ENCODE measurements at regions not wholly inside any gene's neighbourhood (a gene's known extent, or its start where the extent isn't known, plus 50 kb on each side); places are given as distances from the start of the nearest gene placed in this dataset.

- TF ChIP-seq POLR2AphosphoS5 (IDR thresholded peaks at IDR 0.05; ENCODE audit: insufficient read depth, low read depth, low read length) (no peak), FOS (IDR thresholded peaks at IDR 0.05; ENCODE audit: borderline replicate concordance, insufficient read depth, low read length) (peak; percentile 51)
- dilution Hi-C loops (cut with MboI; ENCODE audit: extremely low pct_ligation_motif_present, low sequenced_read_pairs), result no loop called here
- Histone ChIP-seq H3K4me2 (ENCODE audit: insufficient read depth, low read length) (no peak overlapping the region), H3K9me3 (replicated peaks; ENCODE audit: control insufficient read depth, insufficient read depth, low read length) (no peaks in the 10 kb centered on the region), H3K4me1 (ENCODE audit: control insufficient read depth, extremely low read depth, insufficient read depth, low read length) (no peaks in the 10 kb centered on the region), H3K9me1 (replicated peaks; ENCODE audit: control insufficient read depth, extremely low read depth, insufficient read depth, low read length) (no peaks in the 10 kb centered on the region), H3K4me3 (replicated peaks in 1 of 3; ENCODE audit: insufficient read depth in 1 of 3, low read depth in 1 of 3, low read length in 3 of 3) (no peak overlapping the region), H2AFZ (ENCODE audit: low read depth, low read length) (no peak overlapping the region), H3K27me3 (ENCODE audit: control insufficient read depth in 2 of 2, insufficient read depth in 2 of 2, low read length in 2 of 2) (no peaks in the 10 kb centered on the region), H3K9ac (replicated peaks; ENCODE audit: extremely low read depth, insufficient read depth, low read length) (no peak overlapping the region), H4K20me1 (replicated peaks; ENCODE audit: control insufficient read depth, extremely low read depth, insufficient read depth, low read length) (no peaks in the 10 kb centered on the region), H3K79me2 (ENCODE audit: control insufficient read depth, insufficient read depth, low read length) (no peaks in the 10 kb centered on the region), H3K27ac (ENCODE audit: insufficient read depth, low read depth, low read length) (no peak overlapping the region), H3K36me3 (ENCODE audit: control insufficient read depth in 2 of 2, extremely low read depth in 1 of 2, insufficient read depth in 2 of 2, low read length in 2 of 2) (no peaks in the 10 kb centered on the region)
- DNase-seq (ENCODE audit: low read depth, low spot score) (no peak), FAIRE-seq (no peak)
- intact Hi-C loops (cut with micrococcal nuclease), result no loop called here
- BruUV-seq (replicated peaks), result no TSS peak
- ChIA-PET CTCF (no interaction called here), POLR2A (no interaction called here)
These were observed 60.0 kb downstream of the TTC6 start for GRCh38 chr14:37655418-37655817.

- Histone ChIP-seq H3K4me1 (ENCODE audit: control insufficient read depth, extremely low read depth, insufficient read depth, low read length) (no peaks in the 10 kb centered on the region), H3K9me3 (replicated peaks; ENCODE audit: control insufficient read depth, insufficient read depth, low read length) (no peaks in the 10 kb centered on the region), H3K79me2 (ENCODE audit: control insufficient read depth, insufficient read depth, low read length) (no peaks in the 10 kb centered on the region), H3K9me1 (replicated peaks; ENCODE audit: control insufficient read depth, extremely low read depth, insufficient read depth, low read length) (no peaks in the 10 kb centered on the region), H3K9ac (replicated peaks; ENCODE audit: extremely low read depth, insufficient read depth, low read length) (no peak overlapping the region), H3K36me3 (ENCODE audit: control insufficient read depth in 2 of 2, extremely low read depth in 1 of 2, insufficient read depth in 2 of 2, low read length in 2 of 2) (no peaks in the 10 kb centered on the region), H3K4me3 (replicated peaks in 1 of 3; ENCODE audit: insufficient read depth in 1 of 3, low read depth in 1 of 3, low read length in 3 of 3) (no peak overlapping the region), H3K4me2 (ENCODE audit: insufficient read depth, low read length) (no peak overlapping the region), H3K27ac (ENCODE audit: insufficient read depth, low read depth, low read length) (no peak overlapping the region), H4K20me1 (replicated peaks; ENCODE audit: control insufficient read depth, extremely low read depth, insufficient read depth, low read length) (no peaks in the 10 kb centered on the region), H2AFZ (ENCODE audit: low read depth, low read length) (no peak overlapping the region), H3K27me3 (ENCODE audit: control insufficient read depth in 2 of 2, insufficient read depth in 2 of 2, low read length in 2 of 2) (no peaks in the 10 kb centered on the region)
- TF ChIP-seq POLR2A (IDR thresholded peaks at IDR 0.05; ENCODE audit: low read depth, low read length) (no peak), FOS (IDR thresholded peaks at IDR 0.05; ENCODE audit: borderline replicate concordance, insufficient read depth, low read length) (no peak), POLR2AphosphoS5 (IDR thresholded peaks at IDR 0.05; ENCODE audit: insufficient read depth, low read depth, low read length) (no peak), MAX (IDR thresholded peaks at IDR 0.05; ENCODE audit: insufficient read depth, insufficient read length) (no peak), GATA2 (IDR thresholded peaks at IDR 0.05; ENCODE audit: insufficient read depth, insufficient read length, low read depth, low read length) (no peak), CTCF (IDR thresholded peaks at IDR 0.05; ENCODE audit: extremely low read depth in 1 of 2, insufficient read depth in 1 of 2, low read depth in 1 of 2, low read length in 2 of 2) (no peak), MYC (IDR thresholded peaks at IDR 0.05; ENCODE audit: low read depth, low read length) (no peak), EZH2 (IDR thresholded peaks at IDR 0.05; ENCODE audit: borderline replicate concordance, low read depth, low read length, severe bottlenecking) (no peak), JUN (IDR thresholded peaks at IDR 0.05; ENCODE audit: borderline replicate concordance, insufficient read depth, insufficient read length, low read depth) (no peak)
- ChIA-PET CTCF (no interaction called here), POLR2A (no interaction called here)
- no TSS peak for BruUV-seq (replicated peaks)
- dilution Hi-C loops (cut with MboI; ENCODE audit: extremely low pct_ligation_motif_present, low sequenced_read_pairs), result no loop called here
- intact Hi-C loops (cut with micrococcal nuclease), result no loop called here
- DNase-seq (ENCODE audit: low read depth, low spot score) (no peak), FAIRE-seq (no peak)
These were observed 62.7 kb downstream of the TTC6 start for GRCh38 chr14:37658156-37658555.
